Thyroid gland (tissue), 4 donors: ENCODE measurements at regions not wholly inside any gene's neighbourhood (a gene's known extent, or its start where the extent isn't known, plus 50 kb on each side); places are given as distances from the start of the nearest gene placed in this dataset.
"Not testable (repeated sequence)": the region's sequence is repeated elsewhere in the genome, so short reads cannot be mapped to it uniquely, and the experiment has no call there.

Source experiments
- DNase-seq, 2 donors: peaks; one replicate each; pipeline ENCODE4 v3.0.0-alpha.2; 2019
- H3K27ac ChIP-seq, 3 donors: fragments of 200-600 bp; sonication (generic); 1 replicate in 2 of 3; 2 replicates in 1 of 3; pipeline ENCODE4 v1.5.1; 2016 to 2019; ENCODE audit warnings: mild to moderate bottlenecking in 1 of 3, moderate library complexity in 1 of 3
- H3K27me3 ChIP-seq: fragments of 200-600 bp; sonication (generic); one replicate; pipeline ENCODE4 v1.5.1; 2019
- H3K36me3 ChIP-seq, 2 donors: fragments of 200-600 bp; sonication (generic); one replicate each; pipeline ENCODE4 v1.5.1; 2016 to 2019
- H3K4me1 ChIP-seq, 2 donors: fragments of 200-600 bp; sonication (generic); one replicate each; pipeline ENCODE4 v1.5.1; 2017 to 2019
- H3K4me3 ChIP-seq, 3 donors: fragments of 200-600 bp; sonication (generic); replicated peaks in 1 of 3; 1 replicate in 2 of 3; 2 replicates in 1 of 3; pipeline ENCODE4 v1.5.1; 2016; ENCODE audit warnings: mild to moderate bottlenecking in 1 of 3
- H3K9me3 ChIP-seq: fragments of 200-600 bp; sonication (generic); one replicate; pipeline ENCODE4 v1.5.1; 2017
- CTCF ChIP-seq, 6 experiments: fragments of 200-600 bp in 3 of 6; fragments of 450-650 bp in 3 of 6; sonication (generic) in 3 of 6; IDR thresholded peaks; one replicate each; pipeline ENCODE4 v1.5.1; 2016 to 2019; ENCODE audit warnings: antibody characterized with exemption in 6 of 6, mild to moderate bottlenecking in 2 of 6, inconsistent platforms in 1 of 6, moderate library complexity in 1 of 6
- POLR2A ChIP-seq, 2 donors: fragments of 450-650 bp; IDR thresholded peaks; one replicate each; pipeline ENCODE4 v1.6.1; 2017; ENCODE audit warnings: antibody characterized with exemption in 2 of 2, mild to moderate bottlenecking in 2 of 2, moderate library complexity in 1 of 2
- WGBS, 2 donors: methylation state at CpG; one replicate each; pipeline ENCODE4 v1.1.5; 2017; 5-methylcytosine and 5-hydroxymethylcytosine counted together
- intact Hi-C: fragments of 100-400 bp; cut with DNase I; formaldehyde crosslinking; loops from one replicate; pipeline ENCODE4 v1.15.1; 2023

DNA sequence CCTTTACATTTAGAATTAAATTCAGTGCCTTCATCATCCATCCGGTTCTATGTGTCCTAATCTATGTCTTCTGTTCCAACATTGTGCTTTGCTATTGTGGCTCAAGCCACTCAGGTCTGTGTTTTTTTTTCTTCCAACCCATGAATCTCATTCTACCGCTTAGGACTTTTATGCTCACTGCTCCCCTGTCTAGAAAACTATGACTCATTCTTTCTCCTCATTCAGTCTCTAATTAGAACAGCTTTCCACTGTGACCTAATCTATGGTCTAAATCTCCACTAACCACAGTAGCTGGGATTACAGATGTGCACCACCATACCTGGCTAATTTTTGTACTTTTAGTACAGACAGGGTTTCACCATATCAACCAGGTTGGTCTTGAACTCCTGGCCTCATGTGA, 418.7 kb downstream of the KCNJ2 start:
- Histone ChIP-seq H3K9me3 (no peaks in the 10 kb centered on the region), H3K4me1 (no peaks in the 10 kb centered on the region), H3K27ac (no peak overlapping the region), H3K36me3 (no peaks in the 10 kb centered on the region), H3K4me3 (no peak overlapping the region), H3K27me3 (no peaks in the 10 kb centered on the region)
- no peak for DNase-seq
- intact Hi-C loops: no loop called here
- TF ChIP-seq POLR2A (IDR thresholded peaks at IDR 0.05): no peak
- TF ChIP-seq CTCF (IDR thresholded peaks at IDR 0.05): no peak
- 85 to 90% methylated on average over 2 of the region's 2 CpGs for WGBS, 2 donors

- Histone ChIP-seq H3K27ac (no peak overlapping the region), H3K36me3 (no peaks in the 10 kb centered on the region), H3K27me3 (no peaks in the 10 kb centered on the region), H3K9me3 (no peaks in the 10 kb centered on the region), H3K4me1 (no peaks in the 10 kb centered on the region), H3K4me3 (no peak overlapping the region)
- intact Hi-C loops: no loop called here
- no peak for DNase-seq
- no peak for TF ChIP-seq POLR2A (IDR thresholded peaks at IDR 0.05)
- no peak for TF ChIP-seq CTCF (IDR thresholded peaks at IDR 0.05)
Observed at GRCh38 chr17:70597774-70598173, 428.4 kb downstream of the KCNJ2 start.

DNA sequence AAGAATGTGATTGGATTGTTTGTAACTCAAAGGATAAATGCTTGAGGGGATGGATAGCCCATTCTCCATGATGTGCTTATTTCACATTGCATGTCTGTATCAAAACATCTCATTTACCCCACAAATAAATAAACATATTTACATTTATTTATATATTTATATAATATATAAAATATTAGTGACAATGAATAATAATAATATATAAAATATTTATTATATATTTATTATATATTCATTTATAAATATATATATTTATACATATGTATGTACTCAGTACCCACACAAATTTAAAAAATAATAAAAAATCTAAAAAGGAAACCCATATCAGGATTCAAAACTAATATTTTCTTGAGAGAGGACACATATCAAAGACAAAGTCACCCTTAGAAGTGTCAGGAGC, 429.9 kb downstream of the KCNJ2 start:
- intact Hi-C loops: no loop called here
- no peaks in the 10 kb centered on the region for H3K27me3 ChIP-seq
- H3K27ac ChIP-seq: no peak overlapping the region
- DNase-seq: no peak
- no peak for TF ChIP-seq CTCF (IDR thresholded peaks at IDR 0.05)
- TF ChIP-seq POLR2A (IDR thresholded peaks at IDR 0.05): no peak
- no peak overlapping the region for H3K4me3 ChIP-seq
- no peaks in the 10 kb centered on the region for H3K36me3 ChIP-seq
- H3K9me3 ChIP-seq: no peaks in the 10 kb centered on the region
- no peaks in the 10 kb centered on the region for H3K4me1 ChIP-seq

DNA sequence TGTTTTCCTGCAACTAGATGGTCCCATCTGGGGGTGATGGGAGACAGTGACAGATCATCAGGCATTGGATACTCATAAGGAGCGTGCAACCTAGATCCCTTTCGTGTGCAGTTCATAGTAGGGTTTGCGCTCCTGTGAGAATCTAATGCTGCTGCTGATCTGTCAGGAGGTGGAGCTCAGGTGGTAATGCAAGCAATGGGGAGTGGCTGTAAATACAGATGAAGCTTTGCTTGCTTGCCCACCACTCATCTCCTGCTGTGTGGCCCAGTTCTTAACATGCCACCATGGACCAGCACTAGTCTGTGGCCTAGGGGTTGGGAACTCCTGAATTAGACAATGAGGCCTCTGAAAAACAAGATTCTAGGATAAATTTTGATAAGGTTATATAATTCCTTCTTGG, 430.6 kb downstream of the KCNJ2 start:
- WGBS, 2 donors: 96 to 97% methylated on average over 3 of the region's 3 CpGs
- H3K4me3 ChIP-seq, H3K27me3 ChIP-seq, H3K36me3 ChIP-seq, intact Hi-C loops, H3K4me1 ChIP-seq, H3K27ac ChIP-seq, H3K9me3 ChIP-seq, DNase-seq: not testable (repeated sequence)

GRCh38 chr17:70603226-70603625, 433.9 kb downstream of the KCNJ2 start:
- intact Hi-C loops: no loop called here
- no peak for DNase-seq
- H3K27me3 ChIP-seq: no peaks in the 10 kb centered on the region
- TF ChIP-seq POLR2A (IDR thresholded peaks at IDR 0.05) (no peak), CTCF (IDR thresholded peaks at IDR 0.05) (no peak)
- no peak overlapping the region for H3K27ac ChIP-seq
- no peaks in the 10 kb centered on the region for H3K4me1 ChIP-seq
- WGBS, 2 donors: 94 to 96% methylated on average over 4 of the region's 4 CpGs
- H3K4me3 ChIP-seq: no peak overlapping the region
- no peaks in the 10 kb centered on the region for H3K36me3 ChIP-seq
- no peaks in the 10 kb centered on the region for H3K9me3 ChIP-seq

DNA sequence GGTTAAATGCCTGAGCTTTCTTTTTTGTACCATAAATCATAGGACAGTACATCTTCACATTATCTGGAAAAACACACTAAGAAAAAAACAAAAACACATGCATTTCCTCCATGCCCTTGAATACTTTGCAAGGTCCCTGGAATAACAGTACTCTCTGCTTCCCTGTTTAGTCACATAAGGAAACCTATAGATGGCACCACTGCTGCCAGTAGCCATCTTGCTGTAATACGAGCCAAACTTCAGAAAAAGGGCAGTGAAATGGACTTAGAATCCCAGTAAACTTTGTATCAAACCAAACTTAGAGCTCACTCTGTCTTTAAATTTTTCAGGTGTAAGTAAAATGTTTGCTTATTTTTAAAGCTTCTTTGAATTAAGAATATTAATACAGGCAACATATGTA, 435.5 kb downstream of the KCNJ2 start:
- no peak overlapping the region for H3K27ac ChIP-seq
- H3K27me3 ChIP-seq: no peaks in the 10 kb centered on the region
- WGBS, 2 donors: 83 to 90% methylated on average over 1 of the region's 1 CpG
- DNase-seq: no peak
- H3K4me1 ChIP-seq: no peaks in the 10 kb centered on the region
- H3K36me3 ChIP-seq: no peaks in the 10 kb centered on the region
- H3K4me3 ChIP-seq: no peak overlapping the region
- TF ChIP-seq POLR2A (IDR thresholded peaks at IDR 0.05): no peak
- no peak for TF ChIP-seq CTCF (IDR thresholded peaks at IDR 0.05)
- intact Hi-C loops: no loop called here
- no peaks in the 10 kb centered on the region for H3K9me3 ChIP-seq
